Rectal smooth muscle tissue (tissue), 1 donor: ENCODE measurements at regions not wholly inside any gene's neighbourhood (a gene's known extent, or its start where the extent isn't known, plus 50 kb on each side); places are given as distances from the start of the nearest gene placed in this dataset.

ENCODE experiments used
- H3K27ac ChIP-seq: one replicate; pipeline ENCODE4 v1.7.0; 2013; ENCODE audit warnings: low read depth, low read length, inconsistent platforms
- H3K27me3 ChIP-seq: one replicate; pipeline ENCODE4 v1.7.0; 2013; ENCODE audit warnings: low read length; ENCODE audit not compliant: control insufficient read depth, insufficient read depth
- H3K36me3 ChIP-seq: one replicate; pipeline ENCODE4 v1.7.0; 2013; ENCODE audit warnings: low read length; ENCODE audit not compliant: control insufficient read depth, insufficient read depth
- H3K4me1 ChIP-seq: one replicate; pipeline ENCODE4 v1.7.0; 2013; ENCODE audit warnings: low read length; ENCODE audit not compliant: control insufficient read depth, insufficient read depth
- H3K4me3 ChIP-seq: one replicate; pipeline ENCODE4 v1.7.0; 2013; ENCODE audit warnings: low read length
- H3K9ac ChIP-seq: one replicate; pipeline ENCODE4 v1.7.0; 2013; ENCODE audit warnings: low read length

DNA sequence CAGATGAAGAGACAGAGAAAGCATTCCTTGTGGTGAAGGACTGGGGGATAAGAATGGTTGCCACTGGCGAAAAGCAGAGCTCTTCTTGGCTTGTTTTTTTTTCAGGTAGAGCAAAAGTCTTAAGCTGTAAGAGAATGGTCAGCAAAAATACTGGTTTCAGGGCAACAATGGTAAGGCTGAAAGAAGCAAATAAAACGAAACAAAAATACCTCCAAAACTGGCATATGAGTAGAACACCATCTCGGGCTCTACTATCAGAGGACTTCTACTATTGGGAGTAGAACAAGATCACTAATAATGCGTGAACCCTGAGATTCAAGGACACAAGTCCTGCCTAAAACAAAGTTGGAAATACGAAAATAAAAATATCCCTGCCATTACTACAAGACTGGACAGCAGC is 1823.2 kb upstream of the CDH6 start:
- Histone ChIP-seq H3K4me1 (no peaks in the 10 kb centered on the region), H3K4me3 (no peak overlapping the region), H3K36me3 (no peaks in the 10 kb centered on the region), H3K9ac (no peak overlapping the region), H3K27ac (no peak overlapping the region), H3K27me3 (no peaks in the 10 kb centered on the region)

DNA sequence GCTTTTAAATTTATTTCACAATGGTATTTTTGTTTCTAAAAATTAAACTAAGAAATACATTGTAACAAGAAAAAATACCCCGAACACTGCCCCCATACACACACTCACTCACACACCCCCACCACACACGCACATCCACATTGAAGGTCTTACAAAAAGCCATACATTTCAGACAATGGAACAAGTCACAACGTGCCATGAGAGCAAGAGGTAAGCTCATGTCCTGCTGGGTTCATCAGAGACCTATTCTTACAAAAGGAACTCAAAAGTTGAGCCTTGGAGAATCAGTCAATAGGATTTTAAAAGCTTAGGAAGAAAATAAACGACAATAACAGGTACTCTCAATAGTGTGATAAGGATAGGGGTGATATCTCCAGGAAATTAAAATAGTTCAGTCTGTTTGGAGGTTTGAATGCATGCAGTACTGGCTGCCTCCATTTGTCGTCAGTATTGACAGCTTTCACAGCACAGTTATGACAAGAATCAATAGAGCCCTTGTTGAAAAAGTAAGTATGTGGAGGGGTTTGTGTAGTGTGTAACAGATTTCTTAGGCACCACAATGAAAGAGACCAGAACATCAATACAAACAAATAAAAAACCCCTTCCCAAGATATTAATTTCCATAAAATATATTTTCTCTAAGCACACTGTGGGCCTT is 1826.2 kb upstream of the CDH6 start:
- Histone ChIP-seq H3K27me3 (no peaks in the 10 kb centered on the region), H3K27ac (no peak overlapping the region), H3K4me3 (no peak overlapping the region), H3K9ac (no peak overlapping the region), H3K36me3 (no peaks in the 10 kb centered on the region), H3K4me1 (no peaks in the 10 kb centered on the region)

GRCh38 chr5:29351170-29351569 is 1842.3 kb upstream of the CDH6 start:
- Histone ChIP-seq H3K27ac (no peak overlapping the region), H3K27me3 (no peaks in the 10 kb centered on the region), H3K4me1 (no peaks in the 10 kb centered on the region), H3K36me3 (no peaks in the 10 kb centered on the region), H3K9ac (no peak overlapping the region), H3K4me3 (no peak overlapping the region)

DNA sequence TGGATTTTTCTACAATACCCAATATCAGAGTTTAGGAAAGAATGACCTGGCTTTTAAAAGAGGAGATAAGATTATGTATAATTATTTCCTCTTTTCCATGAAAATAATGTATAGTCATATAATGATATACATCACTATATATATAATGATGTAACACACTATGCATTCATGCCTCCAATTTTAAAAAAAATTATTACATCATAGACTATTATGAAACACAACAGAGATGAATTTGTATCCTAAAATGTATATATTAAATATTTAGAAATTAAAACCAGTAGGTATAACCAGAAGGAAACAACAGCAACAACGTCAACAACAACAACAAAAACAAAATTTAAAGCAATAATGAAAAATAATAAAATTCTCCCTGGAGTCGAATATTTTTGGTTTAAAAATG is 1856.5 kb upstream of the CDH6 start:
- Histone ChIP-seq H3K4me1 (no peaks in the 10 kb centered on the region), H3K27ac (no peak overlapping the region), H3K36me3 (no peaks in the 10 kb centered on the region), H3K27me3 (no peaks in the 10 kb centered on the region), H3K9ac (no peak overlapping the region), H3K4me3 (no peak overlapping the region)

- Histone ChIP-seq H3K9ac (no peak overlapping the region), H3K27me3 (no peaks in the 10 kb centered on the region), H3K4me3 (no peak overlapping the region), H3K36me3 (no peaks in the 10 kb centered on the region), H3K4me1 (no peaks in the 10 kb centered on the region), H3K27ac (no peak overlapping the region)
Observed at GRCh38 chr5:29321591-29321990, 1871.9 kb upstream of the CDH6 start.

GRCh38 chr5:29309359-29309758 is 1884.1 kb upstream of the CDH6 start:
- Histone ChIP-seq H3K27ac (no peak overlapping the region), H3K4me1 (no peaks in the 10 kb centered on the region), H3K9ac (no peak overlapping the region), H3K36me3 (no peaks in the 10 kb centered on the region), H3K4me3 (no peak overlapping the region), H3K27me3 (no peaks in the 10 kb centered on the region)

DNA sequence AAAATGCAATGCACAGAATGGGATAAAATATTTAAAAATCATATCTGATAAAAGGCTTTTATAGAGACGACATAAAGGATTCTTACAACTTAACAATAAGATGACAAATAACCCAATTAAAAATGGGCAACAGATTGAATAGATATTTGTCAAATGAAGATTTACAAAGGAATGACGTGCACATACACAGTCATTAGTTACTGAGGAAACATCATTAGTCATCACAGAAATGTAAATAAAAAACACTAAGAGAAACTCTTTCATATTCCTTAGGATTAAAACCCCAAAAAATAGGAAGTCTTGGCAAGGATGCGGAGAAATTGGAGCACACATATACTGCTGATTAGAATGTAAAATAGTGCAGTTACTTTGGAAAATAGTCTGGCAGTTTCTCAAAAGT is 1886.0 kb upstream of the CDH6 start:
- no peak overlapping the region for H3K4me3 ChIP-seq
- H3K9ac ChIP-seq = no peak overlapping the region
- H3K36me3 ChIP-seq = no peaks in the 10 kb centered on the region
- no peaks in the 10 kb centered on the region for H3K4me1 ChIP-seq
- no peak overlapping the region for H3K27ac ChIP-seq
- H3K27me3 ChIP-seq = no peaks in the 10 kb centered on the region

GRCh38 chr5:29304545-29304944 is 1888.9 kb upstream of the CDH6 start:
- no peak overlapping the region for H3K27ac ChIP-seq
- no peak overlapping the region for H3K9ac ChIP-seq
- H3K4me1 ChIP-seq = no peaks in the 10 kb centered on the region
- no peaks in the 10 kb centered on the region for H3K27me3 ChIP-seq
- H3K36me3 ChIP-seq = no peaks in the 10 kb centered on the region
- no peak overlapping the region for H3K4me3 ChIP-seq

- H3K9ac ChIP-seq = no peak overlapping the region
- H3K27ac ChIP-seq = no peak overlapping the region
- H3K27me3 ChIP-seq = no peaks in the 10 kb centered on the region
- no peaks in the 10 kb centered on the region for H3K4me1 ChIP-seq
- H3K4me3 ChIP-seq = no peak overlapping the region
- no peaks in the 10 kb centered on the region for H3K36me3 ChIP-seq
Observed at GRCh38 chr5:29296548-29296947, 1896.9 kb upstream of the CDH6 start.

DNA sequence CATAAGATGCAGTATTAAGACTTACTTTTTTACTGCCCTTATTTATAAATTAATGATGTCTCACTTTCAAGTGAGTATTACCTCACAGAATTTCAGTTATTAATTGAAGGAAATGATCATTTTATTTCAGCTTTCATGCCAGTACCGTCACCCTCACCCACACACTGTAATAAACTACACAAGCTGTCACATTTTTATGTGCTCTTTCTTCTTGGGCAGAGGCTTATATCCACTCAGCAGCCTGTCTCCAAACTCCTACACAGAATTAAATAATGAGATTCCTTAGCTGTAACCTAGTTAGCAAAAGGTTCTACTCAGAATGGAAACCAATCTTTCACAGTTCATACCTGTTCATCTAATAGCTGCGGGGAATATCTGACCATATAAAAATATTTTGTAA is 1915.8 kb upstream of the CDH6 start:
- H3K4me3 ChIP-seq = no peak overlapping the region
- no peak overlapping the region for H3K27ac ChIP-seq
- H3K27me3 ChIP-seq = no peaks in the 10 kb centered on the region
- H3K9ac ChIP-seq = no peak overlapping the region
- H3K36me3 ChIP-seq = no peaks in the 10 kb centered on the region
- no peaks in the 10 kb centered on the region for H3K4me1 ChIP-seq

GRCh38 chr5:29276371-29276770 is 1917.1 kb upstream of the CDH6 start:
- no peak overlapping the region for H3K9ac ChIP-seq
- no peaks in the 10 kb centered on the region for H3K4me1 ChIP-seq
- H3K27ac ChIP-seq = no peak overlapping the region
- H3K27me3 ChIP-seq = no peaks in the 10 kb centered on the region
- no peak overlapping the region for H3K4me3 ChIP-seq
- H3K36me3 ChIP-seq = no peaks in the 10 kb centered on the region

DNA sequence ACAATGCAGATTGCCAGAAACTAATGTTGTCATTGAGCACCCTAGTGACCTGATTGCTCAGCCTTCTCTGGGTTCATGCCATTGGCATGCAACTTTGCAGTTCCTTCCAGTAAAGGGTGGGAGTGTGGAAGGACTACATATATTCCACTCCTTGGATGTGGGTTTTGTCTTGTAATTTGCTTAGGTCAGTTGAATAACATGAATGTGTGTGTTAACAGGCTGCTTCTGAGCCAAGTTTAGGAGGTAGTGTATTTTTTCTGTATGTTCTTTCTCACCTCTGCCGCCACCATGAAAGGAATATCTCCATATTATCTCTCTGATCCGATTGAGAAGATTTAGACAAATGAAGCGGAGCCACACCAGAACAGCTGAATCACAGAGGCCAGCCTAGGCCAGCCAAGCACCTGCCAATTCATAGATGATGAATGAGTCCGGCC is 1929.6 kb upstream of the CDH6 start:
- Histone ChIP-seq H3K9ac (no peak overlapping the region), H3K4me1 (no peaks in the 10 kb centered on the region), H3K36me3 (no peaks in the 10 kb centered on the region), H3K4me3 (no peak overlapping the region), H3K27ac (no peak overlapping the region), H3K27me3 (no peaks in the 10 kb centered on the region)

GRCh38 chr5:29262339-29263123 is 1931.0 kb upstream of the CDH6 start:
- Histone ChIP-seq H3K36me3 (no peaks in the 10 kb centered on the region), H3K4me1 (no peaks in the 10 kb centered on the region), H3K9ac (no peak overlapping the region), H3K27me3 (no peaks in the 10 kb centered on the region), H3K27ac (no peak overlapping the region), H3K4me3 (no peak overlapping the region)
